ENCODE measurements at regions not wholly inside any gene's neighbourhood (a gene's known extent, or its start where the extent isn't known, plus 50 kb on each side); places are given as distances from the start of the nearest gene placed in this dataset.

- WGBS, 2 donors: 59 to 74% methylated on average over 9 to 11 of the region's 12 CpGs
- no peak overlapping the region for H3K4me3 ChIP-seq
- no peak for DNase-seq
- no peak for TF ChIP-seq CTCF (IDR thresholded peaks at IDR 0.05)
- no peak overlapping the region for H3K27ac ChIP-seq
- H3K27me3 ChIP-seq: no peaks in the 10 kb centered on the region
- no peaks in the 10 kb centered on the region for H3K9me3 ChIP-seq
- no peaks in the 10 kb centered on the region for H3K36me3 ChIP-seq (replicated peaks in 1 of 2; ENCODE audit: insufficient read depth in 1 of 2, low read depth in 2 of 2)
- no peaks in the 10 kb centered on the region for H3K4me1 ChIP-seq
- intact Hi-C loops (cut with DNase I): no loop called here
- ATAC-seq: no peak
Observed at GRCh38 chr15:72873379-72874233, 90.0 kb upstream of the ADPGK start.

- no peak for ATAC-seq
- DNase-seq: no peak
- Histone ChIP-seq H3K27ac (no peak overlapping the region), H3K27me3 (no peaks in the 10 kb centered on the region), H3K9me3 (no peaks in the 10 kb centered on the region), H3K4me3 (no peak overlapping the region), H3K36me3 (replicated peaks in 1 of 2; ENCODE audit: insufficient read depth in 1 of 2, low read depth in 2 of 2) (no peaks in the 10 kb centered on the region), H3K4me1 (no peaks in the 10 kb centered on the region)
- WGBS, 2 donors: 46 to 54% methylated on average over 10 of the region's 10 CpGs
- intact Hi-C loops (cut with DNase I): no loop called here
- TF ChIP-seq POLR2A (IDR thresholded peaks at IDR 0.05) (no peak), CTCF (IDR thresholded peaks at IDR 0.05) (no peak)
Observed at GRCh38 chr15:72872066-72872845, 88.7 kb upstream of the ADPGK start.

GRCh38 chr15:72866866-72867616, 83.5 kb upstream of the ADPGK start:
- WGBS, 2 donors: 67 to 86% methylated on average over 4 to 5 of the region's 5 CpGs
- Histone ChIP-seq H3K4me1 (no peaks in the 10 kb centered on the region), H3K4me3 (no peak overlapping the region), H3K27me3 (no peaks in the 10 kb centered on the region), H3K36me3 (replicated peaks in 1 of 2; ENCODE audit: insufficient read depth in 1 of 2, low read depth in 2 of 2) (no peaks in the 10 kb centered on the region), H3K27ac (no peak overlapping the region), H3K9me3 (no peaks in the 10 kb centered on the region)
- ATAC-seq (no peak), DNase-seq (no peak)
- intact Hi-C loops (cut with DNase I): no loop called here
- TF ChIP-seq POLR2A (IDR thresholded peaks at IDR 0.05): no peak
- no peak for TF ChIP-seq CTCF (IDR thresholded peaks at IDR 0.05)

- intact Hi-C loops (cut with DNase I): no loop called here
- Histone ChIP-seq H3K9me3 (no peaks in the 10 kb centered on the region), H3K27ac (no peak overlapping the region), H3K36me3 (replicated peaks in 1 of 2; ENCODE audit: insufficient read depth in 1 of 2, low read depth in 2 of 2) (no peaks in the 10 kb centered on the region), H3K4me3 (no peak overlapping the region), H3K4me1 (no peaks in the 10 kb centered on the region), H3K27me3 (no peaks in the 10 kb centered on the region)
- TF ChIP-seq POLR2A (IDR thresholded peaks at IDR 0.05) (no peak), CTCF (IDR thresholded peaks at IDR 0.05) (no peak)
- ATAC-seq: no peak
- DNase-seq: no peak
Observed at GRCh38 chr15:72866182-72866581, 82.6 kb upstream of the ADPGK start.

Data from body of pancreas (tissue), 4 donors.